HG03108 (cell line): ENCODE measurements at regions not wholly inside any gene's neighbourhood (a gene's known extent, or its start where the extent isn't known, plus 50 kb on each side); places are given as distances from the start of the nearest gene placed in this dataset.

Experiments used
- ATAC-seq: cut with Tn5 transposase; IDR thresholded peaks from one replicate; pipeline ENCODE4 v1.9.1; 2021; ENCODE audit warnings: moderate library complexity; ENCODE audit not compliant: unreplicated experiment

GRCh38 chr12:77160931-77161330 lies 95.6 kb upstream of the E2F7 start:
- ATAC-seq = no peak

DNA sequence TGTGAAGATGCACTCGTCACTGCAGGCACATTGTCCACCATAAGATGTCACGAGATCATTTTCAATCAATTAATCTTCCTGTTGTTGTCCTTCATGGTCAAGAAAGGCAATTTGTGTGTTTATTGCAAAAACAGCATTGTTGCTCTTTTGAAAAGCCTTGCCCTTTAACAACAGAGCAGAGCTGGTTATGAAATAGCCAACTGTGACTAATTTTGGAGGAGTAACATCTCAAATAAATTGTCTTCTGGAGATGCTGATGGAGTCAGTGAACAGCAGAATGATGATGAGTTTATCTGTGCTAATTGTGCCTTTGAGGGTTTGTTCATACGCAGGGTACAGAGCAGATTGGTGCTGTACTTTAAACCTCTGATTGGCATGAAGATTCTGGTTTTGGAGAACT lies 88.3 kb upstream of the E2F7 start:
- ATAC-seq = no peak

- ATAC-seq = no peak
These were observed 87.3 kb upstream of the E2F7 start for GRCh38 chr12:77152623-77153193.

DNA sequence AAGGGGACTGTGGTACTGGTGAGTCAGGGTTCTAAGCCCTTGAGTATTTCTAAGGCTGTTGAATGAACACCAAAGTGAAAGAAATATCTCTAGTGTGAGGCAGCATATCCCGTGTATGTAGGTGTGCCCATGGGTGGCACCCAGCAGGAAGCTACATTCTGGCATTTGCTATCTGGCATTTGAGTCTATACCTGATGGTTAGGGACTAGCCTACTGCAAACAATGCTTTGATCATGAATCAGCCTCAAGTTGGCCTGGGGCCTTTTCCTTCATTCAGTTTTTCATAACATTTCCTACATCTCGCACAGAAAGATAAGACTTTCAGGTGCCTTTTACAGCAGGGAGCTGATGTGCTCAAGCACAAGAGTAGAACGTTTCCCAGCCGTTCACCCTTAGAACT lies 85.7 kb upstream of the E2F7 start:
- ATAC-seq = no peak

- no peak for ATAC-seq
These were observed 68.2 kb upstream of the E2F7 start for GRCh38 chr12:77133566-77133965.

GRCh38 chr12:77131977-77132490 lies 66.7 kb upstream of the E2F7 start:
- ATAC-seq = no peak

GRCh38 chr12:77130193-77130592 lies 64.8 kb upstream of the E2F7 start:
- no peak for ATAC-seq

DNA sequence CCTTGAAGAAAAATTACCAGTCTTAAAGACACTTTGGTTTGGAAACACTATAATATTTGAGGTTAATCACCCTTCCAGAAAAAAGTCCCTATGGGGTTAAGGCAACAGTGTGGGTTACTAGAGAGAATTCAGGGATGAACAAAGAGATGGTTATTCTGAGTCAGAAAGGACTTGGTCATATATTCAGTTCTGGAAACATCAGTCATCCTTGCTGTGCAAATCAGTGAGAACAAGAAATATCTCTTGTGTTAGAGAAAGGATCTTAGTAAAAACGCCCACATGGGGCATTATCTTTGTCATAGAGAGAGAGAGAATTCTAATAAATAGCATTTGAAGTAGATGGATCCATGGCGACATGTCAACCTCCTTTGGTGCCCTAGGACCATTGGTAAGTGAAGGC lies 59.4 kb upstream of the E2F7 start:
- no peak for ATAC-seq

DNA sequence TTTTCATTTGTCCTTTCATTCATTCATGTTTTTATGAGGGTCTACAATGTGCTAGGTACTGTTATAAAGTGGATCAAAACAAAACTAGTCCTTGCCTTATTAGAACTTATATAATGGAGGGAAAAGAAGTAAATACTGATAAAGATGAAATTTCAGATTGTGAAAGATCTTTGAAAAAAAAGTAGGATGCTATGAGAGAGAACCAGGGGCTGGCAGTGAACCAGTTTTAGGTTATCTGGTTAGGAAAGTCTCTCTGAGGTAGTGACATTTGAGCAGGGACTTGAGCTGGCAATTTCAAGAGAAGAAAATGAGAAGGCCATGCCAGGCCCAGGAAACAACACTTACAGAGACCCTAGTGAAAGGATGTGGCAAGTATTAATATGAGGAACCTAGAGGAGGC lies 57.3 kb upstream of the E2F7 start:
- no peak for ATAC-seq

GRCh38 chr12:77122236-77122635 lies 56.9 kb upstream of the E2F7 start:
- ATAC-seq = no peak

GRCh38 chr12:77120156-77121085 lies 55.1 kb upstream of the E2F7 start:
- ATAC-seq = no peak

GRCh38 chr12:77118696-77119095 lies 53.3 kb upstream of the E2F7 start:
- no peak for ATAC-seq

DNA sequence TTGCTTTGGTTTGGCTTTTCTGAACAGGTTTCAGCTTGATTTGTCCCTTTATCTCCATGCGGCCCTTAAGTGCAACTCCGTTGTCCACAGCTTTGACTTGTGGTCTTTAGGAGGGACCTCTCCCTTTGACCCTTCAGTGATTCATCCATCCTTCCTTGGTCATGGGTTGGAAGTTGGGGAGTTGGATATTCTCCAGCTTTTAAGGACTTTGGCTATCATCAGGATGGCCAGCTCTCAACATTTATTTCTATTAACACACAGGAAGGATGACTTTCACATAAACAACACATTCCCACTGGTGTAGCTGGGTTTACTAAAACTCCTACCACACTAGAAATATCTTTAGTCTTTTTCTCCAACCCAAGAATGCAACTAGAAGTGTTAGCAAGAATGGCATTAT lies 50.9 kb upstream of the E2F7 start:
- ATAC-seq = no peak

- no peak for ATAC-seq
These were observed 50.1 kb upstream of the E2F7 start for GRCh38 chr12:77115471-77115870.
